Activated CD4-positive, alpha-beta T cell treated with anti-CD3 and anti-CD28 coated beads for 36 hours (primary cell): ENCODE measurements at regions not wholly inside any gene's neighbourhood (a gene's known extent, or its start where the extent isn't known, plus 50 kb on each side); places are given as distances from the start of the nearest gene placed in this dataset.
A peak's percentile ranks its signal among the peaks of the same experiment; 100 is the strongest.
"Not testable (repeated sequence)": the region's sequence is repeated elsewhere in the genome, so short reads cannot be mapped to it uniquely, and the experiment has no call there.

Experiments used
- ATAC-seq: fragments of 200-7000 bp; cut with Tn5 transposase; one replicate; pipeline ENCODE4 v1.10.0; 2021; ENCODE audit warnings: mild to moderate bottlenecking, moderate library complexity
- CTCF ChIA-PET: fragments of 350-600 bp; sonication (Branson Sonifier 250); formaldehyde crosslinking; loops from one replicate; lab custom pipeline; 2021; ENCODE audit warnings: antibody characterized with exemption; lab: Charles Lee
- POLR2A ChIA-PET: fragments of 350-600 bp; sonication (Branson Sonifier 250); formaldehyde crosslinking; loops from one replicate; lab custom pipeline; 2021; ENCODE audit warnings: antibody characterized with exemption, inconsistent platforms; lab: Charles Lee
- DNase-seq: peaks from one replicate; pipeline ENCODE4 v3.0.0-alpha.2; 2020
- H3K27ac Mint-ChIP-seq: one replicate; pipeline ENCODE4 v1.8.0; 2021; ENCODE audit warnings: mixed read lengths
- H3K27me3 Mint-ChIP-seq: one replicate; pipeline ENCODE4 v1.8.0; 2021; ENCODE audit warnings: mixed read lengths
- H3K36me3 Mint-ChIP-seq: one replicate; pipeline ENCODE4 v1.8.0; 2021; ENCODE audit warnings: low read depth, mixed read lengths
- H3K4me1 Mint-ChIP-seq: one replicate; pipeline ENCODE4 v1.8.0; 2021; ENCODE audit warnings: mixed read lengths
- H3K4me3 Mint-ChIP-seq: one replicate; pipeline ENCODE4 v1.8.0; 2021; ENCODE audit warnings: mild to moderate bottlenecking, moderate library complexity, mixed read lengths
- H3K9me3 Mint-ChIP-seq: one replicate; pipeline ENCODE4 v1.8.0; 2021; ENCODE audit warnings: low read depth, mixed read lengths
- intact Hi-C, 2 experiments: fragments of 100-400 bp; cut with DNase I in 1 of 2; cut with micrococcal nuclease in 1 of 2; formaldehyde crosslinking; loops; one replicate each; pipeline versions ENCODE4 v1.14.2 to v1.15.1; 2022 to 2024; cut with DNase I, micrococcal nuclease

DNA sequence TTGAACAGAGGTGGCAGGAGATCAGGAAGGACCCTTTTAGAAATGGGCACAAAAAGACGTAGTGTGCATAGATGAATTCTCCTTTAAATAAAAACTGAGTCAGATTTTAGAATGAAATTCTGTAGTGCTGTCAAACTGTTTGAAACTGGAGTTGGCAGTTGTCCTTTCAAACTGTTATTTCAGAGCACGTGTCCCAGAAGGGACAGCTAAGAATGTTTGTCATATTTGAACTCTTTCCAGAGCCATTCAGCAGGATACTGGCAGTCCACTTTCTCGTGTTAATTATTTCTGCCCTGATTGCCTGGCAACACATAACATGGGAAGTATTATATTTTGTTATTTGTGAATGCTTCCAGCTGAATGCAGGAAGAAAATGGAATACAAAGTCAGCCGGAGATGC lies 212.3 kb upstream of the DPYD start:
- POLR2A ChIA-PET, result no interaction called here
- CTCF ChIA-PET, result interaction anchor here (1.1 kb wide), 1 partner anchor 16 kb away, joined by 3 read pairs; no protein-coding TSS in a partner anchor
- Mint-ChIP-seq H3K9me3 (no peaks in the 10 kb centered on the region), H3K27ac (no peak overlapping the region), H3K27me3 (peaks cover 1% of the 10 kb centered on the region), H3K4me3 (no peak overlapping the region), H3K36me3 (no peaks in the 10 kb centered on the region), H3K4me1 (no peaks in the 10 kb centered on the region)
- DNase-seq (no peak), ATAC-seq (no peak)
- intact Hi-C loops, result no loop called here

DNA sequence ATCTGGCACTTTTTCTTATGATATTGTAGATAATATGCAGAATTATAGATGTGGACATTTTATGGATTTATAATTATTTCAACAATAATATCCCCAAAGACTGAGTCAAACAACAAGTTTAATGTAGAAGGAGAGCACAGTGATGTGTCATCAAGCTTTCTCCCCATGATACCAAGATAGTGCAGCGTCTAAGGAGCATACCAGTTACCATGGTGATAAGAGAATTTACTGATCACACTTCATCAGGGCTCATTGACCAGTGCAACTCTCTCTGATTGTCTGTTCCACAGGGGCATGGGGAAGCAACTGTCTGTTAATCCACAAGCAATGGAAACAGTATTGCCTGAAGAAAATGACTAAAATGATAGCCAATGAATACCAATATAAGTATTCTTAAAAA lies 209.6 kb upstream of the DPYD start:
- Mint-ChIP-seq H3K27ac (no peak overlapping the region), H3K4me1 (no peaks in the 10 kb centered on the region), H3K36me3 (no peaks in the 10 kb centered on the region), H3K9me3 (no peaks in the 10 kb centered on the region), H3K4me3 (no peak overlapping the region), H3K27me3 (peaks cover 1% of the 10 kb centered on the region)
- ATAC-seq (no peak), DNase-seq (no peak)
- POLR2A ChIA-PET, result no interaction called here
- CTCF ChIA-PET, result no interaction called here
- intact Hi-C loops, result no loop called here

DNA sequence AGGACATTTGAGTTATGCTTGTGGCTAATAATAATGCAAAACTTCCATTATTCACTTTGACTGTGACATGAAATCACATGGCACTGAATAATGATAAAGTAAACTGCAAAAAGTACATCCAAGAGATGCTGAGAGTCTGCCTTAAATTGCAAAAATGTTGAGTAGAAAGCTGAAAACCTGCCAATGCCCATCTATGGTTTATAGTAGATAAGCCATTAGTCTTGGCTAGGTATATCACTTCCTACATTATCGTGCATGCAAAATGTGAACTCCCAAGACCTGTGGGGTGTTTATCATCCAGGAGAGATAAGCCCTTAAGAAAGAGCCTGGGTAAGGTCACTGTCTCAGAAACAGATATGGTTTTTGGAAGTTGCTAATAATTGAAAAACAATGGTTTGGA lies 208.7 kb upstream of the DPYD start:
- H3K4me1 Mint-ChIP-seq, result no peaks in the 10 kb centered on the region
- H3K27me3 Mint-ChIP-seq, result peaks cover 1% of the 10 kb centered on the region
- no peak for ATAC-seq
- CTCF ChIA-PET, result no interaction called here
- POLR2A ChIA-PET, result no interaction called here
- no peak for DNase-seq
- no peaks in the 10 kb centered on the region for H3K9me3 Mint-ChIP-seq
- H3K27ac Mint-ChIP-seq, result no peak overlapping the region
- no peak overlapping the region for H3K4me3 Mint-ChIP-seq
- H3K36me3 Mint-ChIP-seq, result no peaks in the 10 kb centered on the region
- intact Hi-C loops, result no loop called here

DNA sequence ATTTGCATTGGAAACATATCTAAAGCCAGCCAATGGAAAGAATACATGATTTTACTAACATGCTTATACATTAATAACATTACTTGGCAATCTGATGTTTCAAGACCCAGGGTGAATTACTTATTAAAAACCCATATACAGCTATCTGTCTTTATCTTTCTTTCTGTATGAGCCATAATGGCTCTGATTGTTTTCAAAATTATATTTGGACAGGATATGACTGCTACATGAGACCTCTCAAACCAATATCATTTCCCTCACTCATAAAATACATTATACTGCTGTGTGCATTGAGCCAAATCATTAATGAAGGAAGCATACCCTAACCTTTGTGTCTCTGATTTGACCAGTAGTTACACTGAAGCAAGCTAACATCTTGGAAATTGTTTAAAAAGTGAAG lies 205.9 kb upstream of the DPYD start:
- Mint-ChIP-seq H3K4me3 (no peak overlapping the region), H3K27ac (no peak overlapping the region), H3K4me1 (no peaks in the 10 kb centered on the region), H3K36me3 (no peaks in the 10 kb centered on the region), H3K9me3 (peaks cover 3% of the 10 kb centered on the region), H3K27me3 (no peaks in the 10 kb centered on the region)
- ATAC-seq (no peak), DNase-seq (no peak)
- ChIA-PET CTCF (no interaction called here), POLR2A (no interaction called here)
- intact Hi-C loops, result no loop called here

DNA sequence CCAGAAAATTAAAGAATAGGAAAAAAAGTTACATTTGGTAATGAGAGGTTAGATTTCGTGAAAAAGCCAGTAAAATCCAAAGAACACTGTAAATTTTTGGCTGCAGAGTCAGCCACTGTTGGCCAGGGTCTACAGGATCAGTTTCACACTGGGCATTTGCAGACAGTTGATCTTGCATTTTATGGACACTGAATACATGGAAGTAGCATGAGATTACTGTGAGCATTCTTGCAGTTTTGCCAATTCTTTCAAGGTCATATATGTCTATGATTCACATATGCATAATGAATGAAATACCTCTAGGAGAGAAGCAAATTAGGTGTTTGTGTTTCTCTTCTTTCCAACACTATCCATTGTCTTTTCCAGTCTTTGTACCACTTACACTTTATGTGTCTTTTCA lies 200.8 kb upstream of the DPYD start:
- ATAC-seq (no peak), DNase-seq (no peak)
- Mint-ChIP-seq H3K4me1 (no peaks in the 10 kb centered on the region), H3K9me3 (peaks cover 3% of the 10 kb centered on the region), H3K27me3 (no peaks in the 10 kb centered on the region), H3K36me3 (no peaks in the 10 kb centered on the region), H3K4me3 (no peak overlapping the region), H3K27ac (no peak overlapping the region)
- POLR2A ChIA-PET, result no interaction called here
- intact Hi-C loops, result no loop called here
- CTCF ChIA-PET, result no interaction called here

DNA sequence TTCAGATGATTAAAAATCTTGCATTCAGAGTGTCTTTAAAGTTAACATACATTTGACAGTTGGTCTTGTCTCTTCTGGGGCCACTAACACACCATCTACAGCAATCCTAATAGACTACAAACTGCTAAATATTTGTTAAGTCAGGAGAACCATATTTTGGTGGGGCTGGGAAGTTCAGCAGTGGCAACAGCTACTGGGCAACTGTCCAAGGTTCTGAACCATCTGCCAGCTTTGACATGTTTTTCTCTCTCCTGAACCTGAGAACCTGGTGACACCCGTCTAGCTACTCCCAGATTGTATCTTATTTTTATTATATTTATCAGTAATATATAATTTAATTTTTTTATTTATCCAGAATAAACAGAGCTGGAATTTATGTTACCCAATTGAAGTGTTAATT lies 199.0 kb upstream of the DPYD start:
- CTCF ChIA-PET, result no interaction called here
- no peaks in the 10 kb centered on the region for H3K27me3 Mint-ChIP-seq
- no peaks in the 10 kb centered on the region for H3K36me3 Mint-ChIP-seq
- intact Hi-C loops, result no loop called here
- H3K4me1 Mint-ChIP-seq, result no peaks in the 10 kb centered on the region
- DNase-seq (peak; percentile 5), ATAC-seq (no peak)
- H3K4me3 Mint-ChIP-seq, result no peak overlapping the region
- no peak overlapping the region for H3K27ac Mint-ChIP-seq
- POLR2A ChIA-PET, result no interaction called here
- H3K9me3 Mint-ChIP-seq, result peaks cover 3% of the 10 kb centered on the region

DNA sequence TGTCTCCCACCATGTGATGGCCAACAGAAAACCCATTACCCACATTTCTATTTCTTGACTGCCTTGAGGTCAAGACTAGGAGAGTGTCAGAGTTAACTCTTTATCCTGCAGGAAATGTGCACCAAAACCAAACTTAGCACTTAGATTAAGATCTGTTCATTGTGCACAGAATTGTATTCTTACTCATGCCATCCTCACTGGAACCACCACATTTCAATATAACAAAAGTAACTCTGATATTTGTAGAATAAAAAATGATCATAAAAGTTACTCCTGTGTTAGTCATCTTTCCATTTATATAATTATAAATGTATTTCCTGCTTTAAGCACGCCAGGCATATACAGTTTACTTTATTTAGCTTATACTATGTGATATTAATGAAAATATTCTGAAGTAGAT lies 193.0 kb upstream of the DPYD start:
- Mint-ChIP-seq H3K27me3 (no peaks in the 10 kb centered on the region), H3K4me1 (no peaks in the 10 kb centered on the region), H3K36me3 (no peaks in the 10 kb centered on the region), H3K4me3 (no peak overlapping the region), H3K9me3 (no peaks in the 10 kb centered on the region), H3K27ac (no peak overlapping the region)
- ChIA-PET CTCF (no interaction called here), POLR2A (no interaction called here)
- intact Hi-C loops, result no loop called here
- no peak for DNase-seq
- no peak for ATAC-seq

DNA sequence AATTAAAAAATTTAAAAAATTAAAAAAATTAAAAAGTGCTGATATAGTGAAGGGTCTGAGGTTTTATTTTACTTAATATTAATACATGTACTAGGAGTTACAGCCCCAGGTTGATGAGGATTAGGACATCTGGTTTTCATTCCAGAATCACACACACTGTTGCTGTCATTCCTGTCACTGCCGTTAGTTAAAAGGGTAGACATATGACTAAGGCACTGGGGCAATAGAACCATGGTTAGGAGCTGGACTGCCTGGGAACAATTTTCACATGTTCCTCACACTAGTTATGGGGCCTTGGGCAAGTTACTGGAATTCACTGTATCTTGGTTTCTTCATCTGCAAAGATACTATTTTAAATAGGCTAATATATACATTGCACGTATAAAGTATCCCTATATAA lies 191.8 kb upstream of the DPYD start:
- H3K36me3 Mint-ChIP-seq, result no peaks in the 10 kb centered on the region
- ChIA-PET CTCF (no interaction called here), POLR2A (no interaction called here)
- intact Hi-C loops, result no loop called here
- H3K27me3 Mint-ChIP-seq, result no peaks in the 10 kb centered on the region
- DNase-seq (no peak), ATAC-seq (no peak)
- no peak overlapping the region for H3K27ac Mint-ChIP-seq
- H3K9me3 Mint-ChIP-seq, result peaks cover 9% of the 10 kb centered on the region
- no peak overlapping the region for H3K4me3 Mint-ChIP-seq
- no peaks in the 10 kb centered on the region for H3K4me1 Mint-ChIP-seq

DNA sequence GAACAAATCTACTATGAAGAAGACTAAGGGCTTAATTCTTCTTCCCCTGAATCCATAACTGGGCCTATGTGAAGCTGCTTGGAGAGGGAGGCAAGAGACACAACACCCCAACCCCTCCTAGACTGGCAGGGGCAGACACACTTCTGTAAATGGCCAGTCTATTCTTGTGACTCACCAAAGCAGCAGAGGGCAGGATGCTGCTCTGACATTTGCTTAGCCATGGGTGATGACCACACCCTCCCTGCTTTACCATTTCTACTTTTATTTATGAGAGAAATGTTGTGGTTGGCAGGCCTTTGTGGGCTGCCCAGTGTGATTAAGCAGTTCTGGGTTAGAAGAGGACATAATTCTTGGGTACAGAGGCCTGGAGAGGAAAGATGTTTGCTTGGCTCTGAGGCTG lies 189.8 kb upstream of the DPYD start:
- no peak for DNase-seq
- ChIA-PET CTCF (no interaction called here), POLR2A (no interaction called here)
- Mint-ChIP-seq H3K27ac (no peak overlapping the region), H3K36me3 (no peaks in the 10 kb centered on the region), H3K4me1 (no peaks in the 10 kb centered on the region), H3K27me3 (no peaks in the 10 kb centered on the region), H3K4me3 (no peak overlapping the region), H3K9me3 (peaks cover 17% of the 10 kb centered on the region)
- intact Hi-C loops, result no loop called here
- no peak for ATAC-seq

DNA sequence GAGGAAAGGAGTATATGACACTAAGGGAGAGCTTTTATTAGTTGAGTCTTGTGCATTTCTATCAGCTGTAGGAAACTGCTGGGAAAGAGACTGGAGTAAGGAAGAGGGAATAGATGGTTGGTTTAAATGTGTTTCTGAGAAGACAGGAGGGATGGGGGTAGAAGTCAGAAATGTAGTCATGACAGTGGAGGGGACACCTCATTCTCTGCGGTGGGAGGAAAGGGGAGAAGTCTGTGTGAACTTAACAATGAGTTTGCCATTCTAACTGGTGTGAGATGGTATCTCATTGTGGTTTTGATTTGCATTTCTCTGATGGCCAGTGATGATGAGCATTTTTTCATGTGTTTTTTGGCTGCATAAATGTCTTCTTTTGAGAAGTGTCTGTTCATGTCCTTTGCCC lies 187.5 kb upstream of the DPYD start:
- ATAC-seq, H3K27me3 Mint-ChIP-seq, DNase-seq, H3K27ac Mint-ChIP-seq, CTCF ChIA-PET, H3K4me1 Mint-ChIP-seq, H3K36me3 Mint-ChIP-seq, intact Hi-C loops, H3K4me3 Mint-ChIP-seq, POLR2A ChIA-PET: not testable (repeated sequence)
- peaks cover 17% of the 10 kb centered on the region for H3K9me3 Mint-ChIP-seq

DNA sequence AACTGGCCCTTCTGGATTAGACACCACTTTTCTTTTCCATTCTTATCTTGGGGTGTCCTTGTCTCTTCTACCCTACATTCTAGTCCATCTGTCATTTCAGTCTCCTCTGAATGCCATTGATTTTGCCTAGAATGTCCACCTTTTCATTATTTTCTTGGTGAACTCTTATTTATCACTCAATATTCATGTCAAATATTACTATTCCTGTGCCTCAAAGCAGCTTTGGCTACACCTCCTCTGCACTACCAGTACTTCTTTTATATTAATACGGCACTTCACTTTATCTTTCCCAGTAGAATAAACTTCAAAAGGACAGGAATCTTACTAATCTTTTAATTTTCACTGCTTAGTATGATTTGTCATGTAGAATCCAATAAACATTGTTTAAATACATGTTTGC lies 186.4 kb upstream of the DPYD start:
- H3K27ac Mint-ChIP-seq, result no peak overlapping the region
- CTCF ChIA-PET, result interaction anchor here (1.4 kb wide), 1 partner anchor 17 kb away, joined by 3 read pairs; no protein-coding TSS in a partner anchor
- no peaks in the 10 kb centered on the region for H3K36me3 Mint-ChIP-seq
- POLR2A ChIA-PET, result no interaction called here
- H3K9me3 Mint-ChIP-seq, result peaks cover 17% of the 10 kb centered on the region
- H3K4me1 Mint-ChIP-seq, result no peaks in the 10 kb centered on the region
- peaks cover 2% of the 10 kb centered on the region for H3K27me3 Mint-ChIP-seq
- no peak for DNase-seq
- no peak overlapping the region for H3K4me3 Mint-ChIP-seq
- no peak for ATAC-seq
- intact Hi-C loops, result no loop called here

DNA sequence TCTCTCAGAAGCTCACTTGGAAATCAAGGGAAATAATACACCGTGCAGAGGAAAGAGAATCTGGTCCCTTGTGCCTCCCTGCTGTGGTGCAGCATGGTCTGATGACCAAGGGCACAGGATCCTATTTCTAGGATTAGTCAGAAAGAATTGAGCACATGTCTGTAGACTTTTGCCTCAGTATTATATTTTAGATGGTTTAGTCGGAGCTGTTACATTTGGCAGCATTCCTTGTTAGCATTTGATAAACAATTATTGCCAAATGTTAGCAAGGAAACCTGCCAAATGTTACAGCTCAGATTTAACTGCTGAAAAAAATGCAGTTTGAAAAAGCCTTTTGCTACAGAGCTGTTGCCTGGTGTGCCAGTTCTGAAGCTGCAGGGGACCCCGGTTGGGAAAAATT lies 183.5 kb upstream of the DPYD start:
- ChIA-PET POLR2A (no interaction called here), CTCF (interaction anchor here (1.7 kb wide), 1 partner anchor 14 kb away, joined by 4 read pairs; no protein-coding TSS in a partner anchor)
- Mint-ChIP-seq H3K27ac (no peak overlapping the region), H3K4me3 (no peak overlapping the region), H3K36me3 (no peaks in the 10 kb centered on the region), H3K9me3 (peaks cover 17% of the 10 kb centered on the region), H3K27me3 (peaks cover 2% of the 10 kb centered on the region), H3K4me1 (no peaks in the 10 kb centered on the region)
- intact Hi-C loops, result no loop called here
- ATAC-seq (no peak), DNase-seq (no peak)
